Thyroid gland (tissue), 4 donors: ENCODE measurements at regions not wholly inside any gene's neighbourhood (a gene's known extent, or its start where the extent isn't known, plus 50 kb on each side); places are given as distances from the start of the nearest gene placed in this dataset.

Source experiments
- DNase-seq, 2 donors: peaks; one replicate each; pipeline ENCODE4 v3.0.0-alpha.2; 2019
- H3K27ac ChIP-seq, 3 donors: fragments of 200-600 bp; sonication (generic); 1 replicate in 2 of 3; 2 replicates in 1 of 3; pipeline ENCODE4 v1.5.1; 2016 to 2019; ENCODE audit warnings: mild to moderate bottlenecking in 1 of 3, moderate library complexity in 1 of 3
- H3K27me3 ChIP-seq: fragments of 200-600 bp; sonication (generic); one replicate; pipeline ENCODE4 v1.5.1; 2019
- H3K36me3 ChIP-seq, 2 donors: fragments of 200-600 bp; sonication (generic); one replicate each; pipeline ENCODE4 v1.5.1; 2016 to 2019
- H3K4me1 ChIP-seq, 2 donors: fragments of 200-600 bp; sonication (generic); one replicate each; pipeline ENCODE4 v1.5.1; 2017 to 2019
- H3K4me3 ChIP-seq, 3 donors: fragments of 200-600 bp; sonication (generic); replicated peaks in 1 of 3; 1 replicate in 2 of 3; 2 replicates in 1 of 3; pipeline ENCODE4 v1.5.1; 2016; ENCODE audit warnings: mild to moderate bottlenecking in 1 of 3
- H3K9me3 ChIP-seq: fragments of 200-600 bp; sonication (generic); one replicate; pipeline ENCODE4 v1.5.1; 2017
- POLR2A ChIP-seq, 2 donors: fragments of 450-650 bp; IDR thresholded peaks; one replicate each; pipeline ENCODE4 v1.6.1; 2017; ENCODE audit warnings: antibody characterized with exemption in 2 of 2, mild to moderate bottlenecking in 2 of 2, moderate library complexity in 1 of 2
- WGBS, 2 donors: methylation state at CpG; one replicate each; pipeline ENCODE4 v1.1.5; 2017; 5-methylcytosine and 5-hydroxymethylcytosine counted together
- intact Hi-C: fragments of 100-400 bp; cut with DNase I; formaldehyde crosslinking; loops from one replicate; pipeline ENCODE4 v1.15.1; 2023
- TF ChIP-seq, protein P1 (sequence below), 6 experiments: fragments of 200-600 bp in 3 of 6; fragments of 450-650 bp in 3 of 6; sonication (generic) in 3 of 6; IDR thresholded peaks; one replicate each; pipeline ENCODE4 v1.5.1; 2016 to 2019; ENCODE audit warnings: antibody characterized with exemption in 6 of 6, mild to moderate bottlenecking in 2 of 6, inconsistent platforms in 1 of 6, moderate library complexity in 1 of 6

DNA sequence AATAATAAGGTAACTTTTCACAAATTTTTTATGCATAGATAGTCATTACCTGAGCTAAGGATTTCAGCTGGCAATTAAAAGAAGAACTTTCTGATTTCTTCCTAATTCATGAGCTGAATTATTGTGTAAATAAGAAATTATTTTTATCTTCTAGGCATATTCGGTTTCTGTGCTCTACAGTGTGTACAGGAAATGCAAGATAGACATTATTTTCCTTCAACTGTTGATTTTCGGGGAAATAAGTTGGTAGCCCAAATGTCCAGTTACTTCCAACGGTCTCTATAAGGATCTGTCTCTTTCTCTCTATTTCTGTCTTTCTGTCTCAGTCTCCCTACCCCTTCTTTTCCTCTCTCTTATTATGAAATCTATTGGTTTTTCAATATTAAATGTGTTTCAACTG, 137.3 kb upstream of the CLNK start:
- H3K9me3 ChIP-seq: no peaks in the 10 kb centered on the region
- no peak for TF ChIP-seq POLR2A (IDR thresholded peaks at IDR 0.05)
- TF ChIP-seq, protein P1, sequence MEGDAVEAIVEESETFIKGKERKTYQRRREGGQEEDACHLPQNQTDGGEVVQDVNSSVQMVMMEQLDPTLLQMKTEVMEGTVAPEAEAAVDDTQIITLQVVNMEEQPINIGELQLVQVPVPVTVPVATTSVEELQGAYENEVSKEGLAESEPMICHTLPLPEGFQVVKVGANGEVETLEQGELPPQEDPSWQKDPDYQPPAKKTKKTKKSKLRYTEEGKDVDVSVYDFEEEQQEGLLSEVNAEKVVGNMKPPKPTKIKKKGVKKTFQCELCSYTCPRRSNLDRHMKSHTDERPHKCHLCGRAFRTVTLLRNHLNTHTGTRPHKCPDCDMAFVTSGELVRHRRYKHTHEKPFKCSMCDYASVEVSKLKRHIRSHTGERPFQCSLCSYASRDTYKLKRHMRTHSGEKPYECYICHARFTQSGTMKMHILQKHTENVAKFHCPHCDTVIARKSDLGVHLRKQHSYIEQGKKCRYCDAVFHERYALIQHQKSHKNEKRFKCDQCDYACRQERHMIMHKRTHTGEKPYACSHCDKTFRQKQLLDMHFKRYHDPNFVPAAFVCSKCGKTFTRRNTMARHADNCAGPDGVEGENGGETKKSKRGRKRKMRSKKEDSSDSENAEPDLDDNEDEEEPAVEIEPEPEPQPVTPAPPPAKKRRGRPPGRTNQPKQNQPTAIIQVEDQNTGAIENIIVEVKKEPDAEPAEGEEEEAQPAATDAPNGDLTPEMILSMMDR (IDR thresholded peaks at IDR 0.05): no peak
- H3K36me3 ChIP-seq: no peaks in the 10 kb centered on the region
- no peak for DNase-seq
- intact Hi-C loops: no loop called here
- no peaks in the 10 kb centered on the region for H3K27me3 ChIP-seq
- 89 to 93% methylated on average over 3 of the region's 3 CpGs for WGBS, 2 donors
- no peak overlapping the region for H3K27ac ChIP-seq
- H3K4me1 ChIP-seq: no peaks in the 10 kb centered on the region
- no peak overlapping the region for H3K4me3 ChIP-seq

DNA sequence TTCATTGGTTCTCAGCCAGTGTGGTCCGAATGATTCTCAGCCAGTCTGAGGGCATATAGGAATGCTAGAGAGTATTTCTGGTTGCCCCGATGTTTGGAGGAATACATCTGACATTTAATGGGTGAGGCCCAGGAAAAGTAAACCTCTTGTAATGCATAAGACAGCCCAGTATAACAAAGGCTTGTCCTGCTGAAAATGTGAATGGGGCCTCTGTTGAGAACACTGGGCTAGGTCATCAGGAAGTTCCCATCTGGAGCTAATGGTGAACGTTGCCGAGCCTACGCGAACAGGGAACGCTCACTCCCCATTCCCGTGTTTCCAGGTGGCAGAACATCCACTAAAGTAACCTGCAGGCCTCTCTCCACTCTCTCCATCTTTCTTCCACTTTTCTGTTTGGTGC, 132.0 kb upstream of the CLNK start:
- H3K4me1 ChIP-seq: no peaks in the 10 kb centered on the region
- H3K27me3 ChIP-seq: no peaks in the 10 kb centered on the region
- no peaks in the 10 kb centered on the region for H3K36me3 ChIP-seq
- TF ChIP-seq, protein P1 (IDR thresholded peaks at IDR 0.05): no peak
- no peak for TF ChIP-seq POLR2A (IDR thresholded peaks at IDR 0.05)
- intact Hi-C loops: no loop called here
- WGBS, 2 donors: 90 to 95% methylated on average over 8 of the region's 8 CpGs
- no peak overlapping the region for H3K27ac ChIP-seq
- DNase-seq: no peak
- no peak overlapping the region for H3K4me3 ChIP-seq
- H3K9me3 ChIP-seq: no peaks in the 10 kb centered on the region

DNA sequence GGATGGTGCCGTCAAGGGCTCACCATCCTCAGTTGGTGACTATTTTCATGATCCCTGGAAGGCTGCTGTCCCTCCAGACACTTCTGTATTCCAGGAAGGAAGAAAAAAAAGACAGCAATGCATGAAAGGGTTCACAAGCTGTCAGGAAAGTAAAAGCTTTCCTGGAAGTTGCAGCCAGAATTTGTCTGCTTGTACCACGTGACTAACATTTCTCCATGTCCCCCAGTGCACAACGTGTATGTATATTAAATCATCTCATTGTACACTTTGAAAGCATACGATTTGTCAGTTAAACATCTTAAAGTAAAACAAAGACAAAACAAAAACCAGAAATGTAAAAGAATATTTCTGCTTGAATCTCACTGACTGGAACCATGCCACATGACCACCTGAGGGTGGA, 127.4 kb upstream of the CLNK start:
- intact Hi-C loops: no loop called here
- Histone ChIP-seq H3K9me3 (no peaks in the 10 kb centered on the region), H3K27ac (no peak overlapping the region), H3K36me3 (no peaks in the 10 kb centered on the region), H3K27me3 (no peaks in the 10 kb centered on the region), H3K4me1 (no peaks in the 10 kb centered on the region), H3K4me3 (no peak overlapping the region)
- DNase-seq: no peak
- WGBS, 2 donors: 37% methylated on average over 4 of the region's 4 CpGs
- TF ChIP-seq, protein P1 (IDR thresholded peaks at IDR 0.05): no peak
- TF ChIP-seq POLR2A (IDR thresholded peaks at IDR 0.05): no peak

DNA sequence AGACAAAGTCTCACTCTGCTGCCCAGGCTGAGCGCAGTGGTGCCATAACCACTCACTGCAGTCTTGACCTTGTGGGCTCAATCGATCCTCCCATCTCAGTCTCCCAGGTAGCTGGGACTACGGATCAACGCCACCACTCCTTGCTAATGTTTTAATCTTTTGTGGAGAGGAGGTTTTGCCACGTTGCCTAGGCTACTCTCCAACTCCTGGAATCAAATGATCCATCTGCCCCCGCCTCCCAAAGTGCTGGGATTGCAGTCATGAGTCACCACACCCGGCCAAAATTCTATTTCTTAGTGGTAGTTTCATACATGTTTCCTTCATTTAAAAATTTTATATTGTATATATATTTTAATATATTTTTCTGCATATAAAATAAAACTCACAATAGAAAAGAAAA, 125.8 kb upstream of the CLNK start:
- H3K27ac ChIP-seq: no peak overlapping the region
- intact Hi-C loops: no loop called here
- H3K4me3 ChIP-seq: no peak overlapping the region
- H3K36me3 ChIP-seq: no peaks in the 10 kb centered on the region
- no peak for TF ChIP-seq POLR2A (IDR thresholded peaks at IDR 0.05)
- TF ChIP-seq, protein P1 (IDR thresholded peaks at IDR 0.05): no peak
- no peaks in the 10 kb centered on the region for H3K9me3 ChIP-seq
- no peaks in the 10 kb centered on the region for H3K27me3 ChIP-seq
- no peaks in the 10 kb centered on the region for H3K4me1 ChIP-seq
- DNase-seq: no peak
- 88 to 94% methylated on average over 7 of the region's 7 CpGs for WGBS, 2 donors

DNA sequence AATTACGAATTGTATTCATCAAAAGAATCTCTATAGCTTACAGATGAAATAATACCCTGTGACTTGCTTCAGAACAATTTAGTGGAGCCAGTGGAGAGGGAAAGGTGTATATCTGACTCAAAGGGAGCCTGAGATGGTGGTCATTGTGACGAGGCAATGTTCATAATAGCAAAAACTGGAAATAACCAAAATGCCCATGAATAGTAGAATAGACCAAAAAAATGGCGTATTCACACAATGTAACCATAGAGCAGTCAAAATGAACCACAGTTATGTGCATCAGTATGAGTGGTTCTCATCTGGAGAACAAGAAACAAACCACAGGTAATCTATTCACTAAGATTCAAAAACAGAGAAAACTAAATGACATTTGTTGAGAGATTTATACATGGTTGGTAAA, 125.3 kb upstream of the CLNK start:
- TF ChIP-seq, protein P1 (IDR thresholded peaks at IDR 0.05): no peak
- no peak for TF ChIP-seq POLR2A (IDR thresholded peaks at IDR 0.05)
- Histone ChIP-seq H3K9me3 (no peaks in the 10 kb centered on the region), H3K27me3 (no peaks in the 10 kb centered on the region), H3K36me3 (no peaks in the 10 kb centered on the region), H3K4me3 (no peak overlapping the region), H3K4me1 (no peaks in the 10 kb centered on the region), H3K27ac (no peak overlapping the region)
- WGBS, 2 donors: 93 to 94% methylated on average over 3 of the region's 3 CpGs
- intact Hi-C loops: no loop called here
- no peak for DNase-seq
